ENCODE measurements at regions not wholly inside any gene's neighbourhood (a gene's known extent, or its start where the extent isn't known, plus 50 kb on each side); places are given as distances from the start of the nearest gene placed in this dataset.
A peak's percentile ranks its signal among the peaks of the same experiment; 100 is the strongest.
"Not testable (repeated sequence)": the region's sequence is repeated elsewhere in the genome, so short reads cannot be mapped to it uniquely, and the experiment has no call there.

- no peak for DNase-seq
Measured at GRCh38 chr3:26763723-26764122, 141.2 kb downstream of the LRRC3B start.

GRCh38 chr3:26766031-26766430, 143.5 kb downstream of the LRRC3B start:
- no peak for DNase-seq

GRCh38 chr3:26768068-26768651, 145.6 kb downstream of the LRRC3B start:
- peak in 1 of 2 donors; percentile 19 for DNase-seq

- no peak for DNase-seq
Measured at GRCh38 chr3:26799679-26800317, 177.2 kb downstream of the LRRC3B start.

- no peak for DNase-seq
Measured at GRCh38 chr3:26807272-26807671, 184.7 kb downstream of the LRRC3B start.

GRCh38 chr3:26825454-26825853, 202.9 kb downstream of the LRRC3B start:
- DNase-seq, result no peak

GRCh38 chr3:26827169-26827568, 204.6 kb downstream of the LRRC3B start:
- no peak for DNase-seq

- DNase-seq, result no peak
Measured at GRCh38 chr3:26838026-26838425, 215.5 kb downstream of the LRRC3B start.

- DNase-seq, result no peak
Measured at GRCh38 chr3:26839001-26839400, 216.4 kb downstream of the LRRC3B start.

GRCh38 chr3:26840272-26840870, 217.8 kb downstream of the LRRC3B start:
- no peak for DNase-seq

- DNase-seq, result no peak
Measured at GRCh38 chr3:26845194-26845593, 222.6 kb downstream of the LRRC3B start.

GRCh38 chr3:26847680-26848079, 225.1 kb downstream of the LRRC3B start:
- DNase-seq, result no peak

- DNase-seq, result no peak
Measured at GRCh38 chr3:26894443-26894842, 271.9 kb downstream of the LRRC3B start.

GRCh38 chr3:26915208-26915607, 292.6 kb downstream of the LRRC3B start:
- DNase-seq, result no peak

- DNase-seq, result peak in 1 of 2 donors; percentile 9
Measured at GRCh38 chr3:26920646-26921478, 298.3 kb downstream of the LRRC3B start.

- DNase-seq, result no peak
Measured at GRCh38 chr3:26931896-26932295, 309.3 kb downstream of the LRRC3B start.

- DNase-seq, result no peak
Measured at GRCh38 chr3:26932752-26933151, 310.2 kb downstream of the LRRC3B start.

- DNase-seq, result not testable (repeated sequence)
Measured at GRCh38 chr3:26945480-26945879, 322.9 kb downstream of the LRRC3B start.

GRCh38 chr3:26960382-26960781, 337.8 kb downstream of the LRRC3B start:
- no peak for DNase-seq

- DNase-seq, result no peak
Measured at GRCh38 chr3:26962492-26963360, 340.2 kb downstream of the LRRC3B start.

GRCh38 chr3:26963361-26963743, 340.8 kb downstream of the LRRC3B start:
- peak in 1 of 2 donors; percentile 2 for DNase-seq

GRCh38 chr3:26964313-26964712, 341.7 kb downstream of the LRRC3B start:
- DNase-seq, result no peak

GRCh38 chr3:26964836-26965235, 342.3 kb downstream of the LRRC3B start:
- no peak for DNase-seq

Data from hippocampal formation (tissue), 2 donors.